Astrocyte (in vitro differentiated cells and primary cell): ENCODE measurements at regions not wholly inside any gene's neighbourhood (a gene's known extent, or its start where the extent isn't known, plus 50 kb on each side); places are given as distances from the start of the nearest gene placed in this dataset.

Experiments
- EZH2 ChIP-seq: IDR thresholded peaks from 2 replicates; pipeline ENCODE4 v1.6.1; 2012; ENCODE audit warnings: mild to moderate bottlenecking, low read length, inconsistent platforms; ENCODE audit not compliant: insufficient read depth
- TF ChIP-seq, protein P1 (sequence below): IDR thresholded peaks from 2 replicates; pipeline ENCODE4 v1.5.1; 2011; ENCODE audit warnings: low read depth, mild to moderate bottlenecking, inconsistent platforms, low read length, moderate library complexity; ENCODE audit not compliant: insufficient read depth

DNA sequence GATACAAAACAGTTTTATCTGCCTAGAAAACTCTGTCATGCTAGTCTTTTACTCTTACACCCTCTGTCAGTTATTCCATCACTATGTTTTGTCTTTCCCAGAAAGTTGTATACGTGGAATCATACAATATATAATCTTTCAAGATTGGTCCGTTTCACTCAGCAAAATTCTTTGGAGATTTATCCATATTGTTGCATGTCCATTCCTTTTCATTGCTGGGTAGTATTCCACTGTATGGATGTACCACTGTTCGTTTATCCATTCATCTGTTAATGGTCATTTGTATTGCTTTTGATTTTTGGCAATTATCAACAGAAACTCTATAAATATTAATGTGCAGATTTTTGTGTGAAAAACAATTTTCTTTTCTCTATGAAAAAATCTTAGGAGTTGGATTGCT, 63.1 kb downstream of the GLUD2 start:
- TF ChIP-seq, protein P1, sequence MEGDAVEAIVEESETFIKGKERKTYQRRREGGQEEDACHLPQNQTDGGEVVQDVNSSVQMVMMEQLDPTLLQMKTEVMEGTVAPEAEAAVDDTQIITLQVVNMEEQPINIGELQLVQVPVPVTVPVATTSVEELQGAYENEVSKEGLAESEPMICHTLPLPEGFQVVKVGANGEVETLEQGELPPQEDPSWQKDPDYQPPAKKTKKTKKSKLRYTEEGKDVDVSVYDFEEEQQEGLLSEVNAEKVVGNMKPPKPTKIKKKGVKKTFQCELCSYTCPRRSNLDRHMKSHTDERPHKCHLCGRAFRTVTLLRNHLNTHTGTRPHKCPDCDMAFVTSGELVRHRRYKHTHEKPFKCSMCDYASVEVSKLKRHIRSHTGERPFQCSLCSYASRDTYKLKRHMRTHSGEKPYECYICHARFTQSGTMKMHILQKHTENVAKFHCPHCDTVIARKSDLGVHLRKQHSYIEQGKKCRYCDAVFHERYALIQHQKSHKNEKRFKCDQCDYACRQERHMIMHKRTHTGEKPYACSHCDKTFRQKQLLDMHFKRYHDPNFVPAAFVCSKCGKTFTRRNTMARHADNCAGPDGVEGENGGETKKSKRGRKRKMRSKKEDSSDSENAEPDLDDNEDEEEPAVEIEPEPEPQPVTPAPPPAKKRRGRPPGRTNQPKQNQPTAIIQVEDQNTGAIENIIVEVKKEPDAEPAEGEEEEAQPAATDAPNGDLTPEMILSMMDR = no peak
- no peak for TF ChIP-seq EZH2
